Omental fat pad (tissue), 3 donors: ENCODE measurements at regions not wholly inside any gene's neighbourhood (a gene's known extent, or its start where the extent isn't known, plus 50 kb on each side); places are given as distances from the start of the nearest gene placed in this dataset.

Experiments used
- ATAC-seq: fragments of 150-250 bp; one replicate; pipeline ENCODE4 v1.9.1; 2016; ENCODE audit warnings: mild to moderate bottlenecking, moderate library complexity; ENCODE audit not compliant: low FRiP score
- DNase-seq: peaks from one replicate; pipeline ENCODE4 v3.0.0-alpha.2; 2019; ENCODE audit warnings: low spot score
- TF ChIP-seq, protein P1 (sequence below), 3 donors: fragments of 450-650 bp; IDR thresholded peaks; one replicate each; pipeline ENCODE4 v1.5.1; 2016 to 2017; ENCODE audit warnings: antibody characterized with exemption in 3 of 3, mild to moderate bottlenecking in 3 of 3, moderate library complexity in 2 of 3

DNA sequence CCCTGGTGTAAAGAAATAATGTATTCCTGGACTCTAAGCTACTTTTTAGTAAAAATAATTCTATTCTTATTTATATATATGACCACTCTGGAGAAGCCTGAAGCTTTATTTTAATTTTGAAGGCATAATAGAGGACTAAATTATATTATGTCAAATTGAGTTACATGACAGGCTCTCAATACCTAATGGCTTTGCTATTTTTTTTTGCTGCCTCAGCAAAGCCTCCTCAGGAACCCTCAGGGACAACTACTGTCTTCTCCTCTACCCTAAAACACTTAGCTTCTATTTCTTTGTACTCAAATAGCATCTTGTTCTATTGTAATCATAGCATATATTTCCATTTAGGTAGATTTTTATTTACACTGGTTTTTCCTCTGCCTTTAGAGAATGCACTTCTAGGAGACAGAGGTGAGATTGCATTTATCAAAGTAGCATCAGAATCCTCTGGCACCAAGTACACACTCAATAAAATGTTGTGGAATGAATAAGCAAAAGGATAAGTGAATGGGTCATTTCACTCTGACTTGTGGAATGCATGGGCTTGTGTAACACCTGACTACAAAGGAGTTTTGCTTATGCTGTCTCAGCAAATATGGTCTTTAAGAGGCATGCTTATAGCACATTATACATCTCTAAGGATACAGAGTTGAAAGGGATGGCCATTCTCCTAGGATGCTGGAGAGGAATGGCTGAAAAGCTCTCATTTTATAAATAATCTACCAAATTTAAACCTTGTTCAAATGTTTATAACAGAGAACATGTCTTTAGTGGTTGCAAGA is 605.2 kb downstream of the KCNJ2 start:
- TF ChIP-seq, protein P1, sequence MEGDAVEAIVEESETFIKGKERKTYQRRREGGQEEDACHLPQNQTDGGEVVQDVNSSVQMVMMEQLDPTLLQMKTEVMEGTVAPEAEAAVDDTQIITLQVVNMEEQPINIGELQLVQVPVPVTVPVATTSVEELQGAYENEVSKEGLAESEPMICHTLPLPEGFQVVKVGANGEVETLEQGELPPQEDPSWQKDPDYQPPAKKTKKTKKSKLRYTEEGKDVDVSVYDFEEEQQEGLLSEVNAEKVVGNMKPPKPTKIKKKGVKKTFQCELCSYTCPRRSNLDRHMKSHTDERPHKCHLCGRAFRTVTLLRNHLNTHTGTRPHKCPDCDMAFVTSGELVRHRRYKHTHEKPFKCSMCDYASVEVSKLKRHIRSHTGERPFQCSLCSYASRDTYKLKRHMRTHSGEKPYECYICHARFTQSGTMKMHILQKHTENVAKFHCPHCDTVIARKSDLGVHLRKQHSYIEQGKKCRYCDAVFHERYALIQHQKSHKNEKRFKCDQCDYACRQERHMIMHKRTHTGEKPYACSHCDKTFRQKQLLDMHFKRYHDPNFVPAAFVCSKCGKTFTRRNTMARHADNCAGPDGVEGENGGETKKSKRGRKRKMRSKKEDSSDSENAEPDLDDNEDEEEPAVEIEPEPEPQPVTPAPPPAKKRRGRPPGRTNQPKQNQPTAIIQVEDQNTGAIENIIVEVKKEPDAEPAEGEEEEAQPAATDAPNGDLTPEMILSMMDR (IDR thresholded peaks at IDR 0.05) = no peak
- no peak for ATAC-seq
- DNase-seq = no peak

DNA sequence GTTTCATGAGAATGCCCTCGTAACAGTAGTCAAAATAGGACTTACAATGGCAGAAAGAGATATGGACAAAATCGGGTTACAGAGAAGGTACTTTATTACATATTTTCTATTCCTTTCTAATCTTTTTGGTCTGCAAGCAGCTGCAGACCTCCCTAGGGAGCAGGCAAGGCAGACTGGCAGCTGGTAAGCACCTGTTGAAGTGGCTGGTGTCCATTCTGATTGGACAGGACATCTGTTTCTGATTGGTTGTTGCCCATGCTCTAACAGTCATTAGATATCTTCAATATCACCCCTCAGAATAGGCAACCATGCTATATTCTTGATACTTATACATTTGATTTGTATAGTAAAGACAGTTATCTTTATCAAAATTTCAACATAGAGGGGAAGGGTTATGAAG is 606.3 kb downstream of the KCNJ2 start:
- ATAC-seq (no peak), DNase-seq (no peak)
- TF ChIP-seq, protein P1 (IDR thresholded peaks at IDR 0.05) = no peak

- TF ChIP-seq, protein P1 (IDR thresholded peaks at IDR 0.05) = no peak
- DNase-seq (no peak), ATAC-seq (no peak)
Measured at GRCh38 chr17:70776441-70776840, 607.1 kb downstream of the KCNJ2 start.

GRCh38 chr17:70780031-70780430 is 610.7 kb downstream of the KCNJ2 start:
- ATAC-seq = no peak

DNA sequence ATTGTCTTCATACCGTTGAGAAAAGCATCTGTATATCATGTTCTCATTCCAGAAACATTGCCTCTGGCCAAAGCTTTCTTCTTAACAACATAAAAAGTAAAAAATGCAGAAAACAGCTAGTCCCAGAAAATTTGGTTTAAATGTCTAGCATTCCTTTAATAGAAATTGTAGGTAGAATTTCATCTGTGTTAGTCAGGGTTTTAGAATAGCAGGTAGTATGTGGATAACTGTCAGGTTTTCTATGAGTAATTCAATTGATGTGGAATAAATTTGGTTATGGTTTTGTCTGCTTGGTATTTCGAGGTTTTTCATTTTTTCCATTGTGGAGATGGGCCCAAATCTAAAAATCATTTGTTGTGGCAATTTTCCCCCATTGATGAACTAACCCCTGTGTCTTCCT is 616.7 kb downstream of the KCNJ2 start:
- TF ChIP-seq, protein P1 (IDR thresholded peaks at IDR 0.05) = no peak
- ATAC-seq (no peak), DNase-seq (no peak)

More at GRCh38 chr17:70780031-70780430, 610.7 kb downstream of the KCNJ2 start:
- TF ChIP-seq, protein P1 (IDR thresholded peaks at IDR 0.05) = no peak
- no peak for DNase-seq

DNA sequence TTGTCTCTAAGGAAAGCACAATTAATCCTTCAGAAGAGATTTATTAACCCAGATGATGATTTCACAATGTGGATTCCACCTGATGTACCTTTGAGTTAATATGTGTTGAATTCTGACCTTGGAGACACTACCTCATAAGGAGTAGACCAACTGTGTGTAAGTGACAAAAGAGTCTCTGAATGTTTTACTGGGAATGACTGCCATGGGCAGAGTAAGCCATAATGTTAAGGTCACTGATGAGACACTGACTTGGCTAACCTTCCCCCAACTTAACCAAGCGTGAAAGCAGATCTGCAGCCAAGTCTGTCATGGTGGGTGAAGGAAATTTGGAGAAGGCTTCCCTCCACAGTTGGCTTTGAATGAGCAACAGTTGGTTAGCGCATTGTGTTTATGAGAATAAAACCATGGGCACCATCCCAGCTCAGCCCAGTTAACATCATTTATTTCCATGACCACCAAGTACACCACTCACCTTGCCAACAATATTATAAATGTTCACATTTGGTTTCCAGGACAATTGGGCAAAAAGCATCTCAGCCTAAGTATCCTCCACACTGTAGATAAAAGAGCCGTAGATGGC is 618.5 kb downstream of the KCNJ2 start:
- ATAC-seq (no peak), DNase-seq (no peak)
- TF ChIP-seq, protein P1 (IDR thresholded peaks at IDR 0.05) = no peak
